ENCODE measurements at regions not wholly inside any gene's neighbourhood (a gene's known extent, or its start where the extent isn't known, plus 50 kb on each side); places are given as distances from the start of the nearest gene placed in this dataset.
"Not testable (repeated sequence)": the region's sequence is repeated elsewhere in the genome, so short reads cannot be mapped to it uniquely, and the experiment has no call there.

DNA sequence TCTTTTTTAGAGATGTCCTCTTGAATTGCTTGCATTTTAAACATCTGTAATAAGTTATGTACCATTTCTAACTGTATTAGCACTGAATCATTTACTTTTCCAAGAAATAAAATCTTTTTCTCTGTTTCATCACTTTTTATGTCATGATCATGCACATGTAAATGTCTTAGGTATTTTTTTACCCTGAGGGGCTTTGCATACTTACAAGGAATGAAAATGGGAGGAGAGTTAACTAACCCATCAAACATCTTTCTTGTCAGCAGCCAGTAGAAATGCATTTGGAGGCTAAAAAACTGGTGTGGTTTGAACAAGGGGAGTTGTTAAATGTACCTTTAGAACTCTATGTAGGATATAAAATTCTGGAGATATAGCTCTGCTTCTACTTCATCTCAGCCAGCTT is 1080.3 kb downstream of the GALC start:
- Histone ChIP-seq H3K27me3 (ENCODE audit: insufficient read depth, low read length) (no peaks in the 10 kb centered on the region), H2AFZ (ENCODE audit: low read length) (no peak overlapping the region), H3K79me2 (ENCODE audit: insufficient read depth, low read length) (no peaks in the 10 kb centered on the region), H3K4me2 (ENCODE audit: insufficient read depth, low read length) (no peak overlapping the region), H4K20me1 (ENCODE audit: insufficient read depth, low read length) (no peaks in the 10 kb centered on the region), H3K4me3 (ENCODE audit: insufficient read depth, low read length) (no peak overlapping the region), H3K9me3 (ENCODE audit: low read depth, low read length) (no peaks in the 10 kb centered on the region), H3K27ac (ENCODE audit: low read depth, low read length) (no peak overlapping the region), H3K4me1 (ENCODE audit: insufficient read depth, low read length) (no peaks in the 10 kb centered on the region), H3K36me3 (ENCODE audit: insufficient read depth, low read length) (no peaks in the 10 kb centered on the region)
- TF ChIP-seq CTCF (IDR thresholded peaks at IDR 0.05; ENCODE audit: extremely low read depth, low read depth, low read length): no peak
- no peak for DNase-seq (ENCODE audit: insufficient read length, low spot score, missing footprints)

DNA sequence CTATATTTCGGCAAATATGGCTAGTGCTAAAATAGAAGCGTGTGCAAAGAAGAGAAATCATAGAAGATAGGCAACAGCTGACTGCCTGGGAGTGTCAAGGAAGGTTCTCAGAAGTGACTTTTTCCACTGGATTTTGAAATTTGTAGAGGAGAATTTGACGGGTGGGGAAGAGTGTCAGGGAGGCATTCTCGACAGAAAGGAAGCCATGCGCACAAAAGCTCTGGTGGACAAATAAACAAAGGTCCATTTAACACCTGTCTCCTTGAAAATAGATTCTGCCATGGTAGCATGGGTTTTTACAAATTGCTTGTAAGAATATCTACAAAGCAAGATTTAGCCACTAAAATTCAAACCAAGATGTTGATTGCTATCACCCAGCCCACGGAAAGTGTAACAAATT is 1081.5 kb downstream of the GALC start:
- H3K79me2 ChIP-seq (ENCODE audit: insufficient read depth, low read length): no peaks in the 10 kb centered on the region
- DNase-seq (ENCODE audit: insufficient read length, low spot score, missing footprints): no peak
- H3K36me3 ChIP-seq (ENCODE audit: insufficient read depth, low read length): no peaks in the 10 kb centered on the region
- H3K9me3 ChIP-seq (ENCODE audit: low read depth, low read length): no peaks in the 10 kb centered on the region
- no peaks in the 10 kb centered on the region for H3K27me3 ChIP-seq (ENCODE audit: insufficient read depth, low read length)
- no peak for TF ChIP-seq CTCF (IDR thresholded peaks at IDR 0.05; ENCODE audit: extremely low read depth, low read depth, low read length)
- H3K4me1 ChIP-seq (ENCODE audit: insufficient read depth, low read length): no peaks in the 10 kb centered on the region
- H3K27ac ChIP-seq (ENCODE audit: low read depth, low read length): no peak overlapping the region
- H2AFZ ChIP-seq (ENCODE audit: low read length): no peak overlapping the region
- H3K4me3 ChIP-seq (ENCODE audit: insufficient read depth, low read length): no peak overlapping the region
- no peaks in the 10 kb centered on the region for H4K20me1 ChIP-seq (ENCODE audit: insufficient read depth, low read length)
- no peak overlapping the region for H3K4me2 ChIP-seq (ENCODE audit: insufficient read depth, low read length)

DNA sequence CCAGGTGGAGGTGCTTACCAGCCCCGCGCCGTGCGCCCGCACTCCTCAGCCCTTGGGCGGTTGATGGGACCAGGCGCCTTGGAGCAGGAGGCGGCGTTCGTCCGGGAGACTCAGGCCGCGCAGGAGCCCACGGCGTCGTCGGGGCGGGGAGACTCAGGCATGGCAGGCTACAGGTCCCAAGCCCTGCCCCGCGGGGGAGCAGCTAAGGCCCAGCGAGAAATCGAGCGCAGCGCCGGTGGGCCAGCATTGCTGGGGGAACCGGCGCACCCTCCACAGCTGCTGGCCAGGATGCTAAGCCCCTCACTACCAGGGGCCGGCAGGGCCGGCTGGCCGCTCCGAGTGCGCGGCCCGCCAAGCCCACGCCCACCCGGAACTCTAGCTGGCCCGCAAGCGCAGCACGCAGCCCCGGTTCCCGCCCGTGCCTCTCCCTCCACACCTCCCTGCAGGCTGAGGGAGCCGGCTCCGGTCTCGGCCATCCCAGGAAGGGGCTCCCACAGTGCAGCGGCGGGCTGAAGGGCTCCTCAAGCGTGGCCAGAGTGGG is 1087.5 kb downstream of the GALC start:
- not testable (repeated sequence) for H3K4me3 ChIP-seq (ENCODE audit: insufficient read depth, low read length); H3K4me1 ChIP-seq (ENCODE audit: insufficient read depth, low read length); DNase-seq (ENCODE audit: insufficient read length, low spot score, missing footprints); H4K20me1 ChIP-seq (ENCODE audit: insufficient read depth, low read length); H3K79me2 ChIP-seq (ENCODE audit: insufficient read depth, low read length); H3K36me3 ChIP-seq (ENCODE audit: insufficient read depth, low read length); H3K27ac ChIP-seq (ENCODE audit: low read depth, low read length); H2AFZ ChIP-seq (ENCODE audit: low read length); H3K9me3 ChIP-seq (ENCODE audit: low read depth, low read length); H3K4me2 ChIP-seq (ENCODE audit: insufficient read depth, low read length); H3K27me3 ChIP-seq (ENCODE audit: insufficient read depth, low read length)

- DNase-seq (ENCODE audit: insufficient read length, low spot score, missing footprints): no peak
- Histone ChIP-seq H3K36me3 (ENCODE audit: insufficient read depth, low read length) (no peaks in the 10 kb centered on the region), H3K4me3 (ENCODE audit: insufficient read depth, low read length) (no peak overlapping the region), H3K4me1 (ENCODE audit: insufficient read depth, low read length) (no peaks in the 10 kb centered on the region), H3K9me3 (ENCODE audit: low read depth, low read length) (no peaks in the 10 kb centered on the region), H2AFZ (ENCODE audit: low read length) (no peak overlapping the region), H4K20me1 (ENCODE audit: insufficient read depth, low read length) (no peaks in the 10 kb centered on the region), H3K27ac (ENCODE audit: low read depth, low read length) (no peak overlapping the region), H3K4me2 (ENCODE audit: insufficient read depth, low read length) (no peak overlapping the region), H3K27me3 (ENCODE audit: insufficient read depth, low read length) (no peaks in the 10 kb centered on the region), H3K79me2 (ENCODE audit: insufficient read depth, low read length) (no peaks in the 10 kb centered on the region)
- no peak for TF ChIP-seq CTCF (IDR thresholded peaks at IDR 0.05; ENCODE audit: extremely low read depth, low read depth, low read length)
Observed at GRCh38 chr14:86902176-86902950, 1090.6 kb downstream of the GALC start.
